KMS-11 (cell line): ENCODE measurements at regions not wholly inside any gene's neighbourhood (a gene's known extent, or its start where the extent isn't known, plus 50 kb on each side); places are given as distances from the start of the nearest gene placed in this dataset.

Source experiments
- H2AFZ ChIP-seq: fragments of 200-600 bp; sonication (generic); 2 replicates; pipeline ENCODE4 v1.6.1; 2016; ENCODE audit warnings: antibody characterized with exemption, mixed run types, low read depth
- H3K27ac ChIP-seq: fragments of 200-600 bp; sonication (generic); 2 replicates; pipeline ENCODE4 v1.6.1; 2016; ENCODE audit warnings: mild to moderate bottlenecking, mixed run types
- H3K27me3 ChIP-seq: fragments of 200-600 bp; sonication (generic); 2 replicates; pipeline ENCODE4 v1.6.1; 2017; ENCODE audit warnings: mild to moderate bottlenecking, low read depth, mixed run types, moderate library complexity; ENCODE audit not compliant: insufficient read depth
- H3K36me3 ChIP-seq: fragments of 200-600 bp; sonication (generic); 2 replicates; pipeline ENCODE4 v1.6.1; 2017; ENCODE audit warnings: mild to moderate bottlenecking, mixed run types; ENCODE audit not compliant: insufficient read depth
- H3K4me1 ChIP-seq: fragments of 200-600 bp; sonication (generic); 2 replicates; pipeline ENCODE4 v1.6.1; 2016; ENCODE audit warnings: mild to moderate bottlenecking, low read depth, mixed run types; ENCODE audit not compliant: poor library complexity, severe bottlenecking
- H3K4me2 ChIP-seq: fragments of 200-600 bp; sonication (generic); 2 replicates; pipeline ENCODE4 v1.7.0; 2016; ENCODE audit warnings: mild to moderate bottlenecking, mixed run types
- H3K4me3 ChIP-seq: fragments of 200-600 bp; sonication (generic); IDR thresholded peaks from 2 replicates; pipeline ENCODE4 v1.6.1; 2017; ENCODE audit warnings: low read depth, low read length, mixed read lengths; ENCODE audit not compliant: insufficient read depth
- H3K79me2 ChIP-seq: fragments of 200-600 bp; sonication (generic); 2 replicates; pipeline ENCODE4 v1.6.1; 2016; ENCODE audit warnings: low read depth, mixed run types; ENCODE audit not compliant: insufficient read depth
- H3K9ac ChIP-seq: fragments of 200-600 bp; sonication (generic); 2 replicates; pipeline ENCODE4 v1.6.1; 2016; ENCODE audit warnings: mild to moderate bottlenecking, mixed run types
- H4K20me1 ChIP-seq: fragments of 200-600 bp; sonication (generic); 2 replicates; pipeline ENCODE4 v1.6.1; 2016; ENCODE audit warnings: mild to moderate bottlenecking, mixed run types; ENCODE audit not compliant: insufficient read depth
- TF ChIP-seq, protein P1 (sequence below): fragments of 200-600 bp; sonication (generic); conservative IDR thresholded peaks from 2 replicates; pipeline ENCODE4 v1.6.1; 2017; ENCODE audit warnings: low read depth, mild to moderate bottlenecking, antibody characterized with exemption, low read length, moderate library complexity, mixed read lengths

GRCh38 chr3:20604659-20605058 is 418.7 kb upstream of the SGO1 start:
- no peak overlapping the region for H2AFZ ChIP-seq
- no peak overlapping the region for H3K4me3 ChIP-seq
- no peak overlapping the region for H3K9ac ChIP-seq
- H3K27ac ChIP-seq = no peak overlapping the region
- TF ChIP-seq, protein P1, sequence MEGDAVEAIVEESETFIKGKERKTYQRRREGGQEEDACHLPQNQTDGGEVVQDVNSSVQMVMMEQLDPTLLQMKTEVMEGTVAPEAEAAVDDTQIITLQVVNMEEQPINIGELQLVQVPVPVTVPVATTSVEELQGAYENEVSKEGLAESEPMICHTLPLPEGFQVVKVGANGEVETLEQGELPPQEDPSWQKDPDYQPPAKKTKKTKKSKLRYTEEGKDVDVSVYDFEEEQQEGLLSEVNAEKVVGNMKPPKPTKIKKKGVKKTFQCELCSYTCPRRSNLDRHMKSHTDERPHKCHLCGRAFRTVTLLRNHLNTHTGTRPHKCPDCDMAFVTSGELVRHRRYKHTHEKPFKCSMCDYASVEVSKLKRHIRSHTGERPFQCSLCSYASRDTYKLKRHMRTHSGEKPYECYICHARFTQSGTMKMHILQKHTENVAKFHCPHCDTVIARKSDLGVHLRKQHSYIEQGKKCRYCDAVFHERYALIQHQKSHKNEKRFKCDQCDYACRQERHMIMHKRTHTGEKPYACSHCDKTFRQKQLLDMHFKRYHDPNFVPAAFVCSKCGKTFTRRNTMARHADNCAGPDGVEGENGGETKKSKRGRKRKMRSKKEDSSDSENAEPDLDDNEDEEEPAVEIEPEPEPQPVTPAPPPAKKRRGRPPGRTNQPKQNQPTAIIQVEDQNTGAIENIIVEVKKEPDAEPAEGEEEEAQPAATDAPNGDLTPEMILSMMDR = no peak
- no peaks in the 10 kb centered on the region for H4K20me1 ChIP-seq
- H3K79me2 ChIP-seq = no peaks in the 10 kb centered on the region
- H3K27me3 ChIP-seq = no peaks in the 10 kb centered on the region
- H3K4me1 ChIP-seq = peaks cover 18% of the 10 kb centered on the region
- no peaks in the 10 kb centered on the region for H3K36me3 ChIP-seq
- no peak overlapping the region for H3K4me2 ChIP-seq

DNA sequence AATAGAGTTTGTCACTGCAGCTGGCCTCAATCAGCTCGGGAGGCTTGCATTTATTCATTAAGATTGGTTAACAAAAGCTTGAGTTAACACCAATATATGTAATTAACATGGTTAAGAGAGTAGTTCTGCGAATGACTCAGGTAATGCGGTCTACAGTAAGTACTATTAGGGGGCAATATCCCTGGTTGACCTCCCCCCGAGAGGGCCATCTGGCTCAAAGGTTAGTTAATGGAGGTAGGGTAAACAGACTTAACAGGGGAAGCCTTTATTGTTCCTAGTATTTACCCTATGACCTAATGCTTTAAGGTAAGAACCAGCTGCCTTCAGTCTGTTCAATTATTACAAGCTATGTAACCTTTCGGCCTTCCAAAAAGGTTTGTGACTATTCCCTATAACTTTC is 403.3 kb upstream of the SGO1 start:
- TF ChIP-seq, protein P1 = no peak

GRCh38 chr3:20588781-20589180 is 402.8 kb upstream of the SGO1 start:
- H3K4me3 ChIP-seq = no peak overlapping the region
- H3K27ac ChIP-seq = no peak overlapping the region
- H3K4me1 ChIP-seq = no peaks in the 10 kb centered on the region
- H3K4me2 ChIP-seq = no peak overlapping the region
- H4K20me1 ChIP-seq = no peaks in the 10 kb centered on the region
- H2AFZ ChIP-seq = no peak overlapping the region
- H3K36me3 ChIP-seq = no peaks in the 10 kb centered on the region
- no peaks in the 10 kb centered on the region for H3K79me2 ChIP-seq
- H3K9ac ChIP-seq = no peak overlapping the region
- no peaks in the 10 kb centered on the region for H3K27me3 ChIP-seq
- TF ChIP-seq, protein P1 = no peak

More for the DNA sequence above, 403.3 kb upstream of the SGO1 start:
- Histone ChIP-seq H3K4me1 (no peaks in the 10 kb centered on the region), H3K4me3 (no peak overlapping the region), H3K9ac (no peak overlapping the region), H3K27me3 (no peaks in the 10 kb centered on the region), H3K27ac (no peak overlapping the region), H3K4me2 (no peak overlapping the region), H4K20me1 (no peaks in the 10 kb centered on the region), H3K36me3 (no peaks in the 10 kb centered on the region), H3K79me2 (no peaks in the 10 kb centered on the region), H2AFZ (no peak overlapping the region)

- Histone ChIP-seq H3K9ac (no peak overlapping the region), H2AFZ (no peak overlapping the region), H3K36me3 (no peaks in the 10 kb centered on the region), H3K79me2 (no peaks in the 10 kb centered on the region), H3K27ac (no peak overlapping the region), H3K4me2 (no peak overlapping the region), H3K4me1 (no peaks in the 10 kb centered on the region), H3K4me3 (no peak overlapping the region), H3K27me3 (no peaks in the 10 kb centered on the region), H4K20me1 (no peaks in the 10 kb centered on the region)
- TF ChIP-seq, protein P1 = no peak
Observed at GRCh38 chr3:20583648-20584047, 397.6 kb upstream of the SGO1 start.
